HG03025 (cell line): ENCODE measurements at regions not wholly inside any gene's neighbourhood (a gene's known extent, or its start where the extent isn't known, plus 50 kb on each side); places are given as distances from the start of the nearest gene placed in this dataset.
"Not testable (repeated sequence)": the region's sequence is repeated elsewhere in the genome, so short reads cannot be mapped to it uniquely, and the experiment has no call there.

ENCODE experiments used
- ATAC-seq: cut with Tn5 transposase; IDR thresholded peaks from one replicate; pipeline ENCODE4 v1.9.1; 2021; ENCODE audit warnings: mild to moderate bottlenecking, moderate library complexity; ENCODE audit not compliant: unreplicated experiment, low FRiP score

GRCh38 chr1:196160066-196160795, 448.0 kb downstream of the KCNT2 start:
- ATAC-seq, result no peak

GRCh38 chr1:196155586-196155985, 452.7 kb downstream of the KCNT2 start:
- ATAC-seq, result no peak

DNA sequence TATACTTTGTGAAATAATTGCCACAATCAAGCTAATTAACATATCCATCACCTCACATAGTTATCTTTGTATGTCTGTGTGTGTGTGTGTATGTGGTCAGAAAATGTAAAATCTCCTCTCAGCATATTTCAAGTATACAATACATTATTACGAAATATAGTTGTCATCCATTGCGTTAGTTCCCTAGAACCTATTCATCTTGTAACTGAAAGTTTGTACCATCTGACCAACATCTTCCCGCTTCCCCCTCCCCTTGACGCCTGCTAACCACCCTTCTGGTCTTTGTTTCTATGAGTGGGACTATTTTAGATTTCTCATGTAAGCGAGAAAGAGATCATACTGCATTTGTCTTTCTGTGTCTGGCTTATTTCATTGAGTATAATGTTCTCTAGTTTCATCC, 455.3 kb downstream of the KCNT2 start:
- peak; percentile 74 for ATAC-seq

GRCh38 chr1:196152086-196152485, 456.2 kb downstream of the KCNT2 start:
- no peak for ATAC-seq

DNA sequence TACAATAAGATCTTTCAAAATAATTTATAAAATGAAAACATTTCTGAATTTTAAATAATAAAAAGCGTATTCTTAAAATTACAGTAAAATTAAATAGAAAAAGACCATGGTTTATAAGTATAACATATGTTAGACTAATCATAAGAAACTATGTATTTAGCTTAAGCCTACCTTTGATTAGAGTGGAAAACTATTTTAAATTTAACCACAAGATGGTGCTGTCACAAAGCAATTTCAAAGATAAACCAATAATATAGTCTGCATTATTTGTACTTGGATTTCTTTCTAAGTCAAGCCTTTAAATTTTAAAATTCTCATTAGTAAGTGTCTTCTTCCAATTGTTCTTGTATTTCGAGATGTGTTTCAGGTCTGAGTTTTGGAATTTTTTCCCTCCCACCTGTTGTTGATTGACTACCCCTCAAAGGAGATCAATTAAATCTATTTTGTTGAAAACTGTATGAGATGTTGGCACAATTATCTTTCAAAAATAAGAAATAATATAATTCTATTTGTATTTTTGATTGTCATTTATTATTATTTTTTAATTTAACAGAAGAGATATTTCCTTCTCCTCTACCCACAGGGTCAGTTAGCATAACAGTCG, 459.8 kb downstream of the KCNT2 start:
- ATAC-seq, result no peak

- no peak for ATAC-seq
Measured at GRCh38 chr1:196147530-196147929, 460.7 kb downstream of the KCNT2 start.

DNA sequence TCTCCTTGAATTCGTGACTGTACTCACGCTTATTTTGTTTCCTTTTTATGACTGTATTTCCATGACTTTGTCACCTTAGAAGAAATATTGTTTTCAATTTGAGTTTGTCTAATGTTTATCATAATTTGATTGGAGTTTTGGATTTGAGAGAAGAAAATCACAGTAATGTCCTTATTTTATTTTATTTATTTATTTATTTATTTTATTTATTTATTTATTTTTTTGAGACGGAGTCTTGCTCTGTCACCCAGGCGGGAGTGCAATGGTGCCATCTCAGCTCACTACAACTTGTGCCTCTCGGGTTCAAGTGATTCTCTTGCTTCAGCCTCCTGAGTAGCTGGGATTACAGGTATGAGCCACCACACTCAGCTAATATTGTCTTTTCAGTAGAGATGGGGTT, 463.1 kb downstream of the KCNT2 start:
- not testable (repeated sequence) for ATAC-seq

DNA sequence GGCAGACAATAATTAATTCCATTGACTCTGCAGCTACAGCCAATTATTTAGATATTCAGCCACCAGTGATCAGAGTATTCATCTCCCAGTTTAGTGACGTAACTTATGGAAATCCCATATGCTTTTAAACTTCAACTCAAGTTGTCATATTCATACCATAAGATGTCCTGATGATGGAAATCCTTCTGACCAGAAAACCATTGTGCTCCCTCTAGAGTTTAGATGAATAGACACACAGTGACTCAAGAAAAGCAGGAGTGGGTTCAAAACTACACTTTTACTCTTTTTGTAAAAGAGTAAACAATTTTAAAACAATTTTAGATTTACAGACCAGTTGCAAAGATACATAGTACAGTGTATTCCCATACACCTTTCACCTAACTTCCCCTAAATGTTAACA, 463.7 kb downstream of the KCNT2 start:
- no peak for ATAC-seq

DNA sequence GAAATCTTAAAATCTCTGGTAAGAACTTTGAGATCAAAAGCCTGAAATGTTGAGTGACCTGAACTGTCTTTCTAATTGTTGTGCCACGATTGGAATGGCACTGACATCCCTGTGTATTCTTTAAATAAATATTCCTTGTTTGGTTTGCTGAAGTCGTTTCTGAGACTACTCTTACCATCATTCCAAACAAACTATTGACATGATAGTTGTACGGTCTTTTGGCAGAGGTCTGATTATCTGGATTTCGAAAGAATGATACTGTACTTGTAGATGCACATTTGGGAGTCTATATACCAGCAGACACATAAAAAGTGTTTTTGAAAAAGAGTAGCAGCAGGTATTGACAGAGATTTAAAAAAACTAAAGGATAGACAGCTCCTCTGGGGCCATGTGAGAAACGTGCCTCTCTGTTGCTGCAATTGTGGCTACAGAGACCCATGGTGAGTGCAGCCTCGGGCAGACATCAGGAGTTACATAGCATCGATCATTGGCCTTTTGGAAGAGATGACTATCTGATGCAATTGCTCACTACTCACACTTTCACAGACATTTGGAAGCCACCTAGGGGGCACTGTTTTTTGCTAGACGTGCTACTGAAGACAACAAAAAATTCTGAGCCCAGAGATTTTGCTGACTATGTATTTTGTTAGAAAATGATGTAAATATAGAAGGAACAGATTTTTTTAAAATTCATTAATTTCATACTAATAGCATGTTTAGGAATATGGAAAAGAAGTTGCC, 464.5 kb downstream of the KCNT2 start:
- ATAC-seq, result no peak

DNA sequence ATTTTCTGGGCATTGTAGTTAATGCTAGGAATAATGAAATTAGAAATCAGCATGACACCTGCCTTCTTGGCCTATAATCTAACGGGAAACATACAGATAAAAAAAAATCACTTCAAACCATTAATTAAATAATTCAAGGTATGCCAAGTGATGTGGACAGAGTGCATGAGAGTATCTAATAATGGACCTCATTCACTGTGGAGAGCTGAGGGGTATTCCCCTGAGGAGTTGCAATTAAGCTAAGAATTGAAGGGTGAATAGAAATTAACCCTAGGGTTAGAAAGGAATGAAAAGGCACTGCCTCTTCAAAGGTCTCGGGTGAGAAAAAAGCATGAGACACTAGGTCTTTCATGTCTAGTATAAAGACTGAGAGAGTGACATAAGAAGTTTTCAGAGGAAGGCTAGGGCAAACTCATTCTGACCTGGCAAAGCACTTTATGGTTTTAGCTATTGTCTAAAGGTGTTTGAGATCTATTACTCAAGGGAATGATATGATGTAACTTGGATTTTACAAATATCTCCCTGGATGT, 466.1 kb downstream of the KCNT2 start:
- ATAC-seq, result no peak

DNA sequence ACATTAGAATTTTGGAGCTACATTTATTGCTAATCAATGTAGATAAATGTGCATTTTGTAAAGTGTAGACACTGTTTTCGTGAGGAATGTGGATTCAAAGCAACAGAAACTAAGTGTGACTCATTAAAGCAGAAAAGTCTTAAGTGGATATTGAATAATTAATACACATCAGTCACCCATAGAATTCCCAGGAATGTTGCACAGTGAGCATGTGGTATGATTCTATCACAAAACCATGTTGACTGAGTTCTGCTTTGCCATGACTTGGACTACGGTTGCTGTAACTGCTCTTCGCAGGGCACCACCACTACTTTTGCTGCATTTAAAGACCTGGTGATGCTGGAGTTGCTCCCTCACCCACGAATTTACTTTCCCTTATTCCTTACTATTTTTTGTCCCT, 471.8 kb downstream of the KCNT2 start:
- ATAC-seq, result no peak

DNA sequence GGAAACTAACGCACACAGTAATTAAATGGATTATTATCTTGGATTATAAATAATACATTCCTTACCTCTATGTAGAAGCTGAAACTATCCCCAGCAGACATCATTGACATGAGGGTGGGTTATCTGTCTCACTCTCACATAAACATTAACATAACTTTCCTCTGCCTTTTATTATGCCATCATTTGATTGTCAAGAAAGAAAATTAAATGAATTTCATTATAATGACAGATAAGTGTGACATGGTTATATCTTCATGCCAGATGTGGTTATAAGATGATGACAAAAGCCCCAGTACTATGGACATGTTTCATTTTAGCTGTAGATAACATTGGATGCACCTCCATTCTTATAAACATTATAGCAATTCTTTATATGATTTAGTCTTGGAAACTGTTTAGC, 476.5 kb downstream of the KCNT2 start:
- ATAC-seq, result no peak

DNA sequence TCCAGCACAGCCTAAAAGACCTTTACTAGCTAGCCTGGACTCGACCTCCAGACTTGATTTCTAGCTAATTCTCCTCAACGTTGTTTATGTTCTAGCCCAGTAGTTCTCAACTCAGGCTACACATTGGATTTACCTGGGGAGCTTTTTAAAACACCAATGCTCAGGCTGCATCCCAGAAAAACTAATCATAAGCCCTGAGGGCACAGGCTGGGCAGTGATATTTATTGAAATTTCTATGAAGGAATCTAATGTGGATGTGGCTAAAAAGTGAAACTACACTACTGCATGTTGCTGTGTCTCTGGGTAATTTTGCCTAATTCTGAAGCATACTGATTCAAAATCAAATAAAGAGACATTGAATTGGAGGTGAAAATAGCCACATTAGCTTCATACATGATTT, 479.4 kb downstream of the KCNT2 start:
- ATAC-seq, result no peak

GRCh38 chr1:196121181-196121580, 487.1 kb downstream of the KCNT2 start:
- ATAC-seq, result no peak

GRCh38 chr1:196115646-196116045, 492.6 kb downstream of the KCNT2 start:
- ATAC-seq, result no peak

GRCh38 chr1:196114193-196114592, 494.0 kb downstream of the KCNT2 start:
- ATAC-seq, result no peak

DNA sequence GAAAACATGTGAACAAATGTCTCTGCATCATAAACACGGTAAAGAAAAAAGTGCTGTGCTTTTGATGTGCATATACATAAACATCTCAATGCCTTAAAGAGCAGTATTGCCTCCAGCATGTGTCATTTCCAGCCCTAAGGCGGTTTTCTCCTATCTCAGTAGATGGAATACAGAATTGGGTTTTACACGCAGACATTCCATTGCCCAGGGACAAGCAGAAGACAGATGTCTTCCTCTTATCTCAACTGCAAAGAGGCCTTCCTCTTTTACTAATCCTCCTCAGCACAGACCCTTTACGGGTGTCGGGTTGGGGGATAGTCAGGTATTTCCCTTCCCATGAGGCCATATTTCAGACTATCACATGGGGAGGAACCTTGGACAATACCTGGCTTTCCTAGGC, 499.2 kb downstream of the KCNT2 start:
- ATAC-seq, result not testable (repeated sequence)

GRCh38 chr1:196105901-196106300, 502.3 kb downstream of the KCNT2 start:
- no peak for ATAC-seq

- ATAC-seq, result no peak
Measured at GRCh38 chr1:196102826-196103225, 505.4 kb downstream of the KCNT2 start.

DNA sequence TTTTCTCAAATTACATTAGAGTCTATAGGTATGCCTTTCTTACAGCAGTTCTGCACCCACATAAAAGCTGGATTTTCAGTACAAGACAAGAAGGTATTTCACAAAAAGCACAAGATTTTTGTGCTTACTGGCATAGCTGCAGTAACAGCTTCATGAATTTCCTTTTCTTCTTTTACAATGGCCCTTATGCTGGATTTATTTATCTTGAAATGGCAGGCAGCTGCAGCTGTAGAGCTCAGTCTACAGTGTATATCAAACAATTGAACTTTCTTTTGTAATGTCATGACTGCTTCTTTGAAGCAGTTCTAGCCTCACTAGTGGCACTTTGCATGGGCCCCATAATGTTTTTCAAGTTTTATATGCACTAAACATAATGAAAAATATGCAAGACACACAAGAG, 510.2 kb downstream of the KCNT2 start:
- no peak for ATAC-seq

- no peak for ATAC-seq
Measured at GRCh38 chr1:196094821-196095220, 513.4 kb downstream of the KCNT2 start.
